WTC11 (cell line): ENCODE measurements at regions not wholly inside any gene's neighbourhood (a gene's known extent, or its start where the extent isn't known, plus 50 kb on each side); places are given as distances from the start of the nearest gene placed in this dataset.

ENCODE experiments used
- ATAC-seq: fragments of 200-7000 bp; cut with Tn5 transposase; 2 replicates; pipeline ENCODE4 v1.10.0; 2021; ENCODE audit warnings: mild to moderate bottlenecking, moderate library complexity
- CTCF ChIA-PET: fragments of 300-600 bp; sonication (Branson Sonifier 250); formaldehyde crosslinking; loops from one replicate; lab custom pipeline; 2021; ENCODE audit warnings: antibody characterized with exemption; lab: Charles Lee
- POLR2A ChIA-PET: fragments of 350-600 bp; sonication (Branson Sonifier 250); formaldehyde crosslinking; loops from one replicate; lab custom pipeline; 2021; ENCODE audit warnings: antibody characterized with exemption; lab: Charles Lee
- DNase-seq: peaks from one replicate; pipeline ENCODE4 v3.0.0; 2021; ENCODE audit warnings: low spot score
- H3K27ac Mint-ChIP-seq: 2 replicates; pipeline ENCODE4 v1.8.0; 2021; ENCODE audit warnings: mixed read lengths
- H3K27me3 Mint-ChIP-seq: 2 replicates; pipeline ENCODE4 v1.8.0; 2021; ENCODE audit warnings: low read depth, mild to moderate bottlenecking, moderate library complexity, mixed read lengths
- H3K36me3 Mint-ChIP-seq: 2 replicates; pipeline ENCODE4 v1.8.0; 2021; ENCODE audit warnings: mixed read lengths
- H3K4me1 Mint-ChIP-seq: 2 replicates; pipeline ENCODE4 v1.8.0; 2022; ENCODE audit warnings: mixed read lengths
- H3K4me3 Mint-ChIP-seq: 2 replicates; pipeline ENCODE4 v1.8.0; 2021; ENCODE audit warnings: mild to moderate bottlenecking, moderate library complexity, mixed read lengths
- H3K9me3 Mint-ChIP-seq: 2 replicates; pipeline ENCODE4 v1.8.0; 2021; ENCODE audit warnings: mixed read lengths
- ELF4 ChIP-seq: sonication (generic); formaldehyde crosslinking; IDR thresholded peaks from 2 replicates; pipeline ENCODE4 v1.8.1; 2022; ENCODE audit warnings: low read depth, mild to moderate bottlenecking, moderate library complexity, missing genetic modification reagents
- EMX1 ChIP-seq: fragments of 250-450 bp; sonication (Bioruptor Pico); IDR thresholded peaks from 2 replicates; pipeline ENCODE4 v1.8.0; 2021; ENCODE audit warnings: mild to moderate bottlenecking
- ETV6 ChIP-seq: sonication (generic); formaldehyde crosslinking; IDR thresholded peaks from 2 replicates; pipeline ENCODE4 v1.8.1; 2022; ENCODE audit warnings: mild to moderate bottlenecking, missing genetic modification reagents
- FOXP1 ChIP-seq: sonication (generic); formaldehyde crosslinking; IDR thresholded peaks from 2 replicates; pipeline ENCODE4 v1.8.0; 2022; ENCODE audit warnings: missing genetic modification reagents, mild to moderate bottlenecking, moderate library complexity, borderline replicate concordance
- GABPB1 ChIP-seq: sonication (generic); formaldehyde crosslinking; IDR thresholded peaks from 2 replicates; pipeline ENCODE4 v1.8.1; 2023; ENCODE audit warnings: mild to moderate bottlenecking, missing genetic modification reagents
- JAZF1 ChIP-seq: fragments of 250-450 bp; sonication (Bioruptor Pico); IDR thresholded peaks from 2 replicates; pipeline ENCODE4 v1.9.0; 2021; ENCODE audit warnings: moderate library complexity, mild to moderate bottlenecking, inconsistent platforms
- KAT7 ChIP-seq: sonication (generic); formaldehyde crosslinking; IDR thresholded peaks from 2 replicates; pipeline ENCODE4 v1.8.1; 2023; ENCODE audit warnings: missing genetic modification reagents, mild to moderate bottlenecking, borderline replicate concordance
- NFATC4 ChIP-seq: fragments of 250-450 bp; sonication (Bioruptor Pico); IDR thresholded peaks from 2 replicates; pipeline ENCODE4 v1.9.0; 2021; ENCODE audit warnings: mild to moderate bottlenecking
- PRRX2 ChIP-seq: fragments of 250-450 bp; sonication (Bioruptor Pico); IDR thresholded peaks from 2 replicates; pipeline ENCODE4 v1.8.0; 2021; ENCODE audit warnings: mild to moderate bottlenecking
- SP1 ChIP-seq: sonication (generic); formaldehyde crosslinking; conservative IDR thresholded peaks from 2 replicates; pipeline ENCODE4 v1.8.1; 2022; ENCODE audit warnings: missing genetic modification reagents
- TP53 ChIP-seq: sonication (generic); formaldehyde crosslinking; IDR thresholded peaks from 2 replicates; pipeline ENCODE4 v1.8.1; 2023; ENCODE audit warnings: mild to moderate bottlenecking, missing genetic modification reagents
- ZNF121 ChIP-seq: sonication (generic); formaldehyde crosslinking; IDR thresholded peaks from 2 replicates; pipeline ENCODE4 v1.8.0; 2023; ENCODE audit warnings: missing genetic modification reagents
- ZNF396 ChIP-seq: fragments of 250-450 bp; sonication (Bioruptor Pico); IDR thresholded peaks from 2 replicates; pipeline ENCODE4 v1.8.0; 2021; ENCODE audit warnings: mild to moderate bottlenecking, moderate library complexity, borderline replicate concordance
- TF ChIP-seq, protein P1 (sequence below): sonication (generic); formaldehyde crosslinking; IDR thresholded peaks from 2 replicates; pipeline ENCODE4 v1.8.1; 2022; ENCODE audit warnings: low read depth, mild to moderate bottlenecking, moderate library complexity, missing genetic modification reagents, borderline replicate concordance
- TF ChIP-seq, protein P2 (sequence below): fragments of 250-450 bp; sonication (Bioruptor Pico); IDR thresholded peaks from 2 replicates; pipeline ENCODE4 v1.9.0; 2021; ENCODE audit warnings: mild to moderate bottlenecking
- TF ChIP-seq, protein P3 (sequence below): sonication (generic); formaldehyde crosslinking; IDR thresholded peaks from 2 replicates; pipeline ENCODE4 v1.8.1; 2022; ENCODE audit warnings: low read depth, missing genetic modification reagents, borderline replicate concordance
- TF ChIP-seq, protein P4 (sequence below): sonication (generic); formaldehyde crosslinking; IDR thresholded peaks from 2 replicates; pipeline ENCODE4 v1.8.1; 2023; ENCODE audit warnings: mild to moderate bottlenecking, missing genetic modification reagents, moderate library complexity
- TF ChIP-seq, protein P5 (sequence below): sonication (generic); formaldehyde crosslinking; conservative IDR thresholded peaks from 2 replicates; pipeline ENCODE4 v1.8.1; 2023; ENCODE audit warnings: mild to moderate bottlenecking, low read depth, missing genetic modification reagents, moderate library complexity
- TF ChIP-seq, protein P6 (sequence below): sonication (generic); formaldehyde crosslinking; IDR thresholded peaks from 2 replicates; pipeline ENCODE4 v1.8.0; 2022; ENCODE audit warnings: mild to moderate bottlenecking, missing genetic modification reagents
- TF ChIP-seq, protein P7 (sequence below): fragments of 250-450 bp; sonication (Bioruptor Pico); IDR thresholded peaks from 2 replicates; pipeline ENCODE4 v1.9.0; 2021; ENCODE audit warnings: mild to moderate bottlenecking

DNA sequence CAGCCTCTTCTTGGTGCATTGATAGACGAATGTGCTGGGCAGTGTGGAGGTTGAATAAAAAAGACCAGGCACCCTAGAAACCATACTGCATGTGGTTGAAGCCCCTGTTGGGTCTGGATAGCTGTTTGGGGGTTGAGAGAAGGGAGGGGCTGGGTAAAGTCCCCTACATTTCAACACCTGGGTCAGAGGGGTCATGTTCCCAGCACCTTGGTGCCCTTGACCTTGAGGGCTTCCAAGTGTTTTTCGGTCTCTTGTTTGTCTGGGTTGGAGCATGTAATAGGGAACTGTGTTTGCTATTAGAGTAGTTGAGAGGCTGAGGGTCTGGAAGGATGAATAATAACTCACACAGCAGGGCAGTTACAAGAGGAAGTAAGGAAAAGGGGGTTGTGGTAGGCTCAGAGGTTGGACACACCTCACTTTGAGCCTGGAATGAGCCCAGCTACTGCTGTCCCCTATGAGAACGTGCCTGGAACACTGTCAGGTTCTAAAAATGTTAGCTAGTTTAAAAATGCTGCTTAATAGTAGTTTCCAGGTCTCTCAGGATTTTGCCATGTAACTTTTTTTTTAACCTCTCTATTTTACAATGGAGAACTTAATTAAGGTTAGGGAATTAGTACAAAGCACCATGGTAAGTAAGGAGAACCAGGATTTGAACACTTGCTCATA lies 155.2 kb upstream of the SPRY4 start:
- CTCF ChIA-PET = no interaction called here
- POLR2A ChIA-PET = no interaction called here
- no peak for TF ChIP-seq KAT7 (CRISPR knock-in tag)
- TF ChIP-seq, protein P1, sequence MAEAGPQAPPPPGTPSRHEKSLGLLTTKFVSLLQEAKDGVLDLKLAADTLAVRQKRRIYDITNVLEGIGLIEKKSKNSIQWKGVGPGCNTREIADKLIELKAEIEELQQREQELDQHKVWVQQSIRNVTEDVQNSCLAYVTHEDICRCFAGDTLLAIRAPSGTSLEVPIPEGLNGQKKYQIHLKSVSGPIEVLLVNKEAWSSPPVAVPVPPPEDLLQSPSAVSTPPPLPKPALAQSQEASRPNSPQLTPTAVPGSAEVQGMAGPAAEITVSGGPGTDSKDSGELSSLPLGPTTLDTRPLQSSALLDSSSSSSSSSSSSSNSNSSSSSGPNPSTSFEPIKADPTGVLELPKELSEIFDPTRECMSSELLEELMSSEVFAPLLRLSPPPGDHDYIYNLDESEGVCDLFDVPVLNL (CRISPR knock-in tag) = no peak
- TF ChIP-seq, protein P2, sequence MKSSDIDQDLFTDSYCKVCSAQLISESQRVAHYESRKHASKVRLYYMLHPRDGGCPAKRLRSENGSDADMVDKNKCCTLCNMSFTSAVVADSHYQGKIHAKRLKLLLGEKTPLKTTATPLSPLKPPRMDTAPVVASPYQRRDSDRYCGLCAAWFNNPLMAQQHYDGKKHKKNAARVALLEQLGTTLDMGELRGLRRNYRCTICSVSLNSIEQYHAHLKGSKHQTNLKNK (CRISPR knock-in tag) = no peak

DNA sequence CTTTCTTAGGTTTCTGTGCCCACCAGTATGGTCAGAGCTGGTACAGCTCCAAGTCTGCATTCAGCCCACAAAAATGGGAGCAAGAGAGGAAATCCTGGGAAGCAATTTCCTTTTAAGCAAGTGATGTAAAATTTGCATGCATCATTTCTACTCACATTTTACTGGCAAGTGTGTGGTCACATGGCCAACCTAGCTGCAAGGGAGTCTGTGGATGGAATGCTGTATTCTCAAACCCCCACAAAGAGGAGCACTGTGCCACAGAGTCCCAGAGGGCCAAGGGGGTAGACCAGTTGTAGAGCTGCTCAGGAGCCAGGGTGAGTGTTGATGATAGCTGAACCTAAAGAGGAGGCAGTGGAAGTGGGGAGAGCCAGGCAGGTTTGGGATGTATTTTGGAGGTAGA lies 154.3 kb upstream of the SPRY4 start:
- ChIA-PET CTCF (no interaction called here), POLR2A (no interaction called here)
- Mint-ChIP-seq H3K27me3 (peaks cover 15% of the 10 kb centered on the region), H3K36me3 (peaks cover 24% of the 10 kb centered on the region)
- TF ChIP-seq SP1 (CRISPR knock-in tag) (no peak), JAZF1 (CRISPR knock-in tag) (no peak)
- TF ChIP-seq, all 79 proteins: peak for 0
- Mint-ChIP-seq H3K4me1 (peaks cover 26% of the 10 kb centered on the region), H3K9me3 (peaks cover 25% of the 10 kb centered on the region), H3K4me3 (no peak overlapping the region), H3K27ac (no peak overlapping the region)
- ATAC-seq (no peak), DNase-seq (no peak)

More for the DNA sequence above, 155.2 kb upstream of the SPRY4 start:
- ATAC-seq (no peak), DNase-seq (no peak)
- H3K4me3 Mint-ChIP-seq = no peak overlapping the region
- H3K9me3 Mint-ChIP-seq = peaks cover 30% of the 10 kb centered on the region
- no peak overlapping the region for H3K27ac Mint-ChIP-seq
- peaks cover 15% of the 10 kb centered on the region for H3K27me3 Mint-ChIP-seq
- peaks cover 18% of the 10 kb centered on the region for H3K4me1 Mint-ChIP-seq
- peaks cover 28% of the 10 kb centered on the region for H3K36me3 Mint-ChIP-seq

DNA sequence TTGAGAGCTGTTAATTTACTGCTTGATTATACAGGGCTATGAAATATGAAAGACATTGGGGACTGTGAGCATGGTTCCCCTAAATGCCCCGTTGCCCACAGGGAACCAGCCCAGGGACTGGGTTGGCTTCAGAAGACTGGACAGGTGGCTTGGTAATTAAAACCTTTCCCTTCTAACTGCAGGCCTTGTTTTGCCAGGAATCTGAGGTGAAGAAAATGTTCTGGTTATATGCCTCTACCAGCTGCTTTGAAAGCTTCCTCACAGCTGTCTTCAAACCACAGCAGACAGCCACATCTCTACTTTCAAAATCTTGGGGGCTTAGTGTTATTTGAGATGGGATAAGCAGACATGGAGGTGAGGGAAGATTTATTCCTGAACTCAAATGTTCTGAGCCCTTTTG lies 153.3 kb upstream of the SPRY4 start:
- peaks cover 27% of the 10 kb centered on the region for H3K4me1 Mint-ChIP-seq
- CTCF ChIA-PET = no interaction called here
- no peak for ATAC-seq
- DNase-seq = no peak
- POLR2A ChIA-PET = no interaction called here
- peaks cover 25% of the 10 kb centered on the region for H3K9me3 Mint-ChIP-seq
- H3K27me3 Mint-ChIP-seq = peaks cover 15% of the 10 kb centered on the region
- H3K27ac Mint-ChIP-seq = no peak overlapping the region
- H3K4me3 Mint-ChIP-seq = no peak overlapping the region
- peaks cover 24% of the 10 kb centered on the region for H3K36me3 Mint-ChIP-seq
- TF ChIP-seq PRRX2 (CRISPR knock-in tag) (no peak), FOXP1 (CRISPR knock-in tag) (no peak), EMX1 (CRISPR knock-in tag) (no peak), ETV6 (CRISPR knock-in tag) (no peak), ZNF396 (no peak), GABPB1 (CRISPR knock-in tag) (no peak), NFATC4 (CRISPR knock-in tag) (no peak), ELF4 (CRISPR knock-in tag) (no peak), ZNF121 (CRISPR knock-in tag) (no peak), TP53 (CRISPR knock-in tag) (no peak)
- TF ChIP-seq, protein P3, sequence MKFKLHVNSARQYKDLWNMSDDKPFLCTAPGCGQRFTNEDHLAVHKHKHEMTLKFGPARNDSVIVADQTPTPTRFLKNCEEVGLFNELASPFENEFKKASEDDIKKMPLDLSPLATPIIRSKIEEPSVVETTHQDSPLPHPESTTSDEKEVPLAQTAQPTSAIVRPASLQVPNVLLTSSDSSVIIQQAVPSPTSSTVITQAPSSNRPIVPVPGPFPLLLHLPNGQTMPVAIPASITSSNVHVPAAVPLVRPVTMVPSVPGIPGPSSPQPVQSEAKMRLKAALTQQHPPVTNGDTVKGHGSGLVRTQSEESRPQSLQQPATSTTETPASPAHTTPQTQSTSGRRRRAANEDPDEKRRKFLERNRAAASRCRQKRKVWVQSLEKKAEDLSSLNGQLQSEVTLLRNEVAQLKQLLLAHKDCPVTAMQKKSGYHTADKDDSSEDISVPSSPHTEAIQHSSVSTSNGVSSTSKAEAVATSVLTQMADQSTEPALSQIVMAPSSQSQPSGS = no peak
- TF ChIP-seq, protein P4, sequence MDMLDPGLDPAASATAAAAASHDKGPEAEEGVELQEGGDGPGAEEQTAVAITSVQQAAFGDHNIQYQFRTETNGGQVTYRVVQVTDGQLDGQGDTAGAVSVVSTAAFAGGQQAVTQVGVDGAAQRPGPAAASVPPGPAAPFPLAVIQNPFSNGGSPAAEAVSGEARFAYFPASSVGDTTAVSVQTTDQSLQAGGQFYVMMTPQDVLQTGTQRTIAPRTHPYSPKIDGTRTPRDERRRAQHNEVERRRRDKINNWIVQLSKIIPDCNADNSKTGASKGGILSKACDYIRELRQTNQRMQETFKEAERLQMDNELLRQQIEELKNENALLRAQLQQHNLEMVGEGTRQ (CRISPR knock-in tag) = no peak
- TF ChIP-seq, protein P5, sequence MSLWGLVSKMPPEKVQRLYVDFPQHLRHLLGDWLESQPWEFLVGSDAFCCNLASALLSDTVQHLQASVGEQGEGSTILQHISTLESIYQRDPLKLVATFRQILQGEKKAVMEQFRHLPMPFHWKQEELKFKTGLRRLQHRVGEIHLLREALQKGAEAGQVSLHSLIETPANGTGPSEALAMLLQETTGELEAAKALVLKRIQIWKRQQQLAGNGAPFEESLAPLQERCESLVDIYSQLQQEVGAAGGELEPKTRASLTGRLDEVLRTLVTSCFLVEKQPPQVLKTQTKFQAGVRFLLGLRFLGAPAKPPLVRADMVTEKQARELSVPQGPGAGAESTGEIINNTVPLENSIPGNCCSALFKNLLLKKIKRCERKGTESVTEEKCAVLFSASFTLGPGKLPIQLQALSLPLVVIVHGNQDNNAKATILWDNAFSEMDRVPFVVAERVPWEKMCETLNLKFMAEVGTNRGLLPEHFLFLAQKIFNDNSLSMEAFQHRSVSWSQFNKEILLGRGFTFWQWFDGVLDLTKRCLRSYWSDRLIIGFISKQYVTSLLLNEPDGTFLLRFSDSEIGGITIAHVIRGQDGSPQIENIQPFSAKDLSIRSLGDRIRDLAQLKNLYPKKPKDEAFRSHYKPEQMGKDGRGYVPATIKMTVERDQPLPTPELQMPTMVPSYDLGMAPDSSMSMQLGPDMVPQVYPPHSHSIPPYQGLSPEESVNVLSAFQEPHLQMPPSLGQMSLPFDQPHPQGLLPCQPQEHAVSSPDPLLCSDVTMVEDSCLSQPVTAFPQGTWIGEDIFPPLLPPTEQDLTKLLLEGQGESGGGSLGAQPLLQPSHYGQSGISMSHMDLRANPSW (CRISPR knock-in tag) = no peak
- TF ChIP-seq, protein P6, sequence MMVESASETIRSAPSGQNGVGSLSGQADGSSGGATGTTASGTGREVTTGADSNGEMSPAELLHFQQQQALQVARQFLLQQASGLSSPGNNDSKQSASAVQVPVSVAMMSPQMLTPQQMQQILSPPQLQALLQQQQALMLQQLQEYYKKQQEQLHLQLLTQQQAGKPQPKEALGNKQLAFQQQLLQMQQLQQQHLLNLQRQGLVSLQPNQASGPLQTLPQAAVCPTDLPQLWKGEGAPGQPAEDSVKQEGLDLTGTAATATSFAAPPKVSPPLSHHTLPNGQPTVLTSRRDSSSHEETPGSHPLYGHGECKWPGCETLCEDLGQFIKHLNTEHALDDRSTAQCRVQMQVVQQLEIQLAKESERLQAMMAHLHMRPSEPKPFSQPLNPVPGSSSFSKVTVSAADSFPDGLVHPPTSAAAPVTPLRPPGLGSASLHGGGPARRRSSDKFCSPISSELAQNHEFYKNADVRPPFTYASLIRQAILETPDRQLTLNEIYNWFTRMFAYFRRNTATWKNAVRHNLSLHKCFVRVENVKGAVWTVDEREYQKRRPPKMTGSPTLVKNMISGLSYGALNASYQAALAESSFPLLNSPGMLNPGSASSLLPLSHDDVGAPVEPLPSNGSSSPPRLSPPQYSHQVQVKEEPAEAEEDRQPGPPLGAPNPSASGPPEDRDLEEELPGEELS = no peak
- TF ChIP-seq, protein P7, sequence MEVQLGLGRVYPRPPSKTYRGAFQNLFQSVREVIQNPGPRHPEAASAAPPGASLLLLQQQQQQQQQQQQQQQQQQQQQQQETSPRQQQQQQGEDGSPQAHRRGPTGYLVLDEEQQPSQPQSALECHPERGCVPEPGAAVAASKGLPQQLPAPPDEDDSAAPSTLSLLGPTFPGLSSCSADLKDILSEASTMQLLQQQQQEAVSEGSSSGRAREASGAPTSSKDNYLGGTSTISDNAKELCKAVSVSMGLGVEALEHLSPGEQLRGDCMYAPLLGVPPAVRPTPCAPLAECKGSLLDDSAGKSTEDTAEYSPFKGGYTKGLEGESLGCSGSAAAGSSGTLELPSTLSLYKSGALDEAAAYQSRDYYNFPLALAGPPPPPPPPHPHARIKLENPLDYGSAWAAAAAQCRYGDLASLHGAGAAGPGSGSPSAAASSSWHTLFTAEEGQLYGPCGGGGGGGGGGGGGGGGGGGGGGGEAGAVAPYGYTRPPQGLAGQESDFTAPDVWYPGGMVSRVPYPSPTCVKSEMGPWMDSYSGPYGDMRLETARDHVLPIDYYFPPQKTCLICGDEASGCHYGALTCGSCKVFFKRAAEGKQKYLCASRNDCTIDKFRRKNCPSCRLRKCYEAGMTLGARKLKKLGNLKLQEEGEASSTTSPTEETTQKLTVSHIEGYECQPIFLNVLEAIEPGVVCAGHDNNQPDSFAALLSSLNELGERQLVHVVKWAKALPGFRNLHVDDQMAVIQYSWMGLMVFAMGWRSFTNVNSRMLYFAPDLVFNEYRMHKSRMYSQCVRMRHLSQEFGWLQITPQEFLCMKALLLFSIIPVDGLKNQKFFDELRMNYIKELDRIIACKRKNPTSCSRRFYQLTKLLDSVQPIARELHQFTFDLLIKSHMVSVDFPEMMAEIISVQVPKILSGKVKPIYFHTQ (CRISPR knock-in tag) = no peak
